Fibroblast of lung (primary cell): ENCODE measurements at regions not wholly inside any gene's neighbourhood (a gene's known extent, or its start where the extent isn't known, plus 50 kb on each side); places are given as distances from the start of the nearest gene placed in this dataset.
"Not testable (repeated sequence)": the region's sequence is repeated elsewhere in the genome, so short reads cannot be mapped to it uniquely, and the experiment has no call there.

ENCODE experiments used
- DNase-seq, 2 donors: peaks; one replicate each; pipeline versions ENCODE4 v3.0.0 to v3.0.0-alpha.2; 2010; ENCODE audit warnings: low read depth in 2 of 2
- H2AFZ ChIP-seq: 2 replicates; pipeline ENCODE4 v1.5.1; 2012; ENCODE audit warnings: low read length, control low read depth, inconsistent platforms
- H3K27ac ChIP-seq: 2 replicates; pipeline ENCODE4 v1.5.1; 2011; ENCODE audit warnings: low read length, control low read depth; ENCODE audit not compliant: insufficient read depth
- H3K27me3 ChIP-seq: 2 replicates; pipeline ENCODE4 v1.5.1; 2011; ENCODE audit warnings: mild to moderate bottlenecking, low read length; ENCODE audit not compliant: control insufficient read depth, insufficient read depth
- H3K36me3 ChIP-seq: 2 replicates; pipeline ENCODE4 v1.5.1; 2011; ENCODE audit warnings: low read length; ENCODE audit not compliant: control insufficient read depth, insufficient read depth
- H3K4me1 ChIP-seq: 2 replicates; pipeline ENCODE4 v1.5.1; 2011; ENCODE audit warnings: low read length; ENCODE audit not compliant: control insufficient read depth, insufficient read depth; ENCODE audit errors: extremely low read depth
- H3K4me2 ChIP-seq: 2 replicates; pipeline ENCODE4 v1.5.1; 2011; ENCODE audit warnings: low read length, control low read depth; ENCODE audit not compliant: insufficient read depth; ENCODE audit errors: extremely low read depth
- H3K4me3 ChIP-seq, 4 experiments: fragments of 200-600 bp in 1 of 4; sonication (generic) in 1 of 4; replicated peaks in 1 of 4; 2 replicates each; pipeline ENCODE4 v1.5.1; 2011 to 2016; ENCODE audit warnings: low read length in 4 of 4, low read depth in 3 of 4, mild to moderate bottlenecking in 3 of 4, control low read depth in 2 of 4, inconsistent platforms in 1 of 4, mixed read lengths in 1 of 4; ENCODE audit not compliant: insufficient read depth in 1 of 4; ENCODE audit errors: control extremely low read depth in 1 of 4
- H3K79me2 ChIP-seq: 2 replicates; pipeline ENCODE4 v1.5.1; 2012; ENCODE audit warnings: mild to moderate bottlenecking, low read length, inconsistent platforms; ENCODE audit not compliant: control insufficient read depth, insufficient read depth
- H3K9ac ChIP-seq: 2 replicates; pipeline ENCODE4 v1.5.1; 2011; ENCODE audit warnings: mild to moderate bottlenecking, low read length, control low read depth; ENCODE audit not compliant: insufficient read depth
- H3K9me3 ChIP-seq: 2 replicates; pipeline ENCODE4 v1.5.1; 2012; ENCODE audit warnings: low read depth, low read length; ENCODE audit not compliant: control insufficient read depth, insufficient read depth
- H4K20me1 ChIP-seq: 2 replicates; pipeline ENCODE4 v1.5.1; 2011; ENCODE audit warnings: low read length; ENCODE audit not compliant: control insufficient read depth, insufficient read depth; ENCODE audit errors: extremely low read depth
- EZH2 ChIP-seq: IDR thresholded peaks from 2 replicates; pipeline ENCODE4 v1.5.1; 2012; ENCODE audit warnings: low read length, control low read depth, mild to moderate bottlenecking; ENCODE audit errors: missing control alignments
- TF ChIP-seq, protein P1 (sequence below), 2 donors: IDR thresholded peaks in 1 of 2; conservative IDR thresholded peaks in 1 of 2; 1 replicate in 1 of 2; 2 replicates in 1 of 2; pipeline ENCODE4 v1.5.1; 2011 to 2012; ENCODE audit warnings: low read length in 2 of 2, control low read depth in 1 of 2, inconsistent platforms in 1 of 2, low read depth in 1 of 2, mild to moderate bottlenecking in 1 of 2

DNA sequence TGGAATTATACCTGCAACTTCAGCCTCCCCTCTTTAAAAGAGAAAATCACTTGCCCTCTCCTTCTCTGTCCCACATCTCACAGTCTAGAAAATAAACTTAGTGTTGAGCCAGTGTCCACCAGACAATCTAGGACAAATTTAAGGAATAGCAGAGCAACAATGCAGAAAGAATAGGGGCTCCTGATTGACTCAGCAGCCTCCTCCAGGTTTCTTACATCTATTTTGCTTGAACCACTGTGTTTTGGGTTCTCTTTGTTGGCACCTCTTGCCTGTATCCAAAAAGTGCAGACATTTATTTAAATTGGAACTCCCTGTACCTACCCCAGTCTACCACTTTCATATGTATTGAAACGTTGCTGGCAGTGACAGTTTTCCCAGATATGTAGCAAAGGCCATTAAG lies 133.7 kb upstream of the HSF2 start:
- Histone ChIP-seq H2AFZ (no peak overlapping the region), H3K36me3 (no peaks in the 10 kb centered on the region), H3K27me3 (no peaks in the 10 kb centered on the region), H3K4me2 (no peak overlapping the region), H4K20me1 (no peaks in the 10 kb centered on the region), H3K4me1 (no peaks in the 10 kb centered on the region), H3K4me3 (no peak overlapping the region), H3K27ac (no peak overlapping the region), H3K79me2 (no peaks in the 10 kb centered on the region), H3K9me3 (no peaks in the 10 kb centered on the region), H3K9ac (no peak overlapping the region)
- no peak for TF ChIP-seq EZH2
- TF ChIP-seq, protein P1, sequence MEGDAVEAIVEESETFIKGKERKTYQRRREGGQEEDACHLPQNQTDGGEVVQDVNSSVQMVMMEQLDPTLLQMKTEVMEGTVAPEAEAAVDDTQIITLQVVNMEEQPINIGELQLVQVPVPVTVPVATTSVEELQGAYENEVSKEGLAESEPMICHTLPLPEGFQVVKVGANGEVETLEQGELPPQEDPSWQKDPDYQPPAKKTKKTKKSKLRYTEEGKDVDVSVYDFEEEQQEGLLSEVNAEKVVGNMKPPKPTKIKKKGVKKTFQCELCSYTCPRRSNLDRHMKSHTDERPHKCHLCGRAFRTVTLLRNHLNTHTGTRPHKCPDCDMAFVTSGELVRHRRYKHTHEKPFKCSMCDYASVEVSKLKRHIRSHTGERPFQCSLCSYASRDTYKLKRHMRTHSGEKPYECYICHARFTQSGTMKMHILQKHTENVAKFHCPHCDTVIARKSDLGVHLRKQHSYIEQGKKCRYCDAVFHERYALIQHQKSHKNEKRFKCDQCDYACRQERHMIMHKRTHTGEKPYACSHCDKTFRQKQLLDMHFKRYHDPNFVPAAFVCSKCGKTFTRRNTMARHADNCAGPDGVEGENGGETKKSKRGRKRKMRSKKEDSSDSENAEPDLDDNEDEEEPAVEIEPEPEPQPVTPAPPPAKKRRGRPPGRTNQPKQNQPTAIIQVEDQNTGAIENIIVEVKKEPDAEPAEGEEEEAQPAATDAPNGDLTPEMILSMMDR (conservative IDR thresholded peaks at IDR 0.05 in 1 of 2, IDR thresholded peaks at IDR 0.05 in 1 of 2; ENCODE audit: low read depth in 1 of 2, low read length in 2 of 2) = no peak
- no peak for DNase-seq

DNA sequence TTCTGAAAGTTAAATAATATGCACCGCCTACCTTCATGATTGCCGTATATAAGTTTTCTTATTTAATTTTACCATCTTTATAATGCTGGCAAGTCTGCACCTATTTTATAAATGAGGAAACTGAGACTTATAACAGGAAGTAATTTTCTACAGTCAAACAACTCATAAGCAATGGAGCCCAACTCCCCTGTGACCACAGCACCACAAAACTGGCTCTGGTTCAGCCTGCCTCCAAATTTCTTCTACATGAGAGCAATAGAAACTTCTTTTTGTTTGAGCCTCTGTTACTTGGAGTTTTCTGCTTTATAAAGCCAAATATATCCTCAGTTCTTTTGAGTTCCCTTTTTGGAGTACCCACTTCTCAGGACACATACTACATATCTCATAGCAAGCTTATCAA lies 131.1 kb upstream of the HSF2 start:
- H3K9me3 ChIP-seq = no peaks in the 10 kb centered on the region
- H3K36me3 ChIP-seq = no peaks in the 10 kb centered on the region
- no peak overlapping the region for H3K4me2 ChIP-seq
- no peak overlapping the region for H3K27ac ChIP-seq
- no peak overlapping the region for H3K9ac ChIP-seq
- H3K79me2 ChIP-seq = no peaks in the 10 kb centered on the region
- no peak overlapping the region for H3K4me3 ChIP-seq
- DNase-seq = no peak
- no peaks in the 10 kb centered on the region for H3K4me1 ChIP-seq
- H2AFZ ChIP-seq = no peak overlapping the region
- H4K20me1 ChIP-seq = no peaks in the 10 kb centered on the region
- TF ChIP-seq, protein P1 (conservative IDR thresholded peaks at IDR 0.05 in 1 of 2, IDR thresholded peaks at IDR 0.05 in 1 of 2; ENCODE audit: low read depth in 1 of 2, low read length in 2 of 2) = no peak
- TF ChIP-seq EZH2 = no peak
- no peaks in the 10 kb centered on the region for H3K27me3 ChIP-seq

DNA sequence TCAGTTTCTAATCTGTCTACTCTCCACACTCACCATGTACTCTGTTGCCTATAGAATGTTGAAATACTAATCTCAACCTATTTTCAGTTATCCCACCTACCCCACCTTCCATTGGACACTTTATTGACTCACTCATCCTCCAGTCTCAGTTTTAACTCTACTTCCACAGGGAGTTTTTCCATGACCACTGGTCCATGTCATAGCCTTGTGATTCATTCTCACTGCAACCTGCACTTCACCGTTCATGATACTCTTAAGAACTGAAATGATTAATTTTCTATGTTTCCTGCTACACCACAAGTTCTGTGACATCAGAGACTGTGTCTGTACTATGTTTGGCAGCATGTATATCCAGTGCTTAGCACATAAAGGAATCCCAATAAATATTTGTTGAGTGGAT lies 122.8 kb upstream of the HSF2 start:
- H4K20me1 ChIP-seq = no peaks in the 10 kb centered on the region
- no peak overlapping the region for H2AFZ ChIP-seq
- no peaks in the 10 kb centered on the region for H3K36me3 ChIP-seq
- no peak overlapping the region for H3K4me2 ChIP-seq
- H3K9ac ChIP-seq = no peak overlapping the region
- H3K27ac ChIP-seq = no peak overlapping the region
- H3K9me3 ChIP-seq = no peaks in the 10 kb centered on the region
- no peaks in the 10 kb centered on the region for H3K4me1 ChIP-seq
- H3K4me3 ChIP-seq = no peak overlapping the region
- no peaks in the 10 kb centered on the region for H3K27me3 ChIP-seq
- no peak for DNase-seq
- no peaks in the 10 kb centered on the region for H3K79me2 ChIP-seq
- TF ChIP-seq EZH2 = no peak
- TF ChIP-seq, protein P1 (conservative IDR thresholded peaks at IDR 0.05 in 1 of 2, IDR thresholded peaks at IDR 0.05 in 1 of 2; ENCODE audit: low read depth in 1 of 2, low read length in 2 of 2) = no peak

DNA sequence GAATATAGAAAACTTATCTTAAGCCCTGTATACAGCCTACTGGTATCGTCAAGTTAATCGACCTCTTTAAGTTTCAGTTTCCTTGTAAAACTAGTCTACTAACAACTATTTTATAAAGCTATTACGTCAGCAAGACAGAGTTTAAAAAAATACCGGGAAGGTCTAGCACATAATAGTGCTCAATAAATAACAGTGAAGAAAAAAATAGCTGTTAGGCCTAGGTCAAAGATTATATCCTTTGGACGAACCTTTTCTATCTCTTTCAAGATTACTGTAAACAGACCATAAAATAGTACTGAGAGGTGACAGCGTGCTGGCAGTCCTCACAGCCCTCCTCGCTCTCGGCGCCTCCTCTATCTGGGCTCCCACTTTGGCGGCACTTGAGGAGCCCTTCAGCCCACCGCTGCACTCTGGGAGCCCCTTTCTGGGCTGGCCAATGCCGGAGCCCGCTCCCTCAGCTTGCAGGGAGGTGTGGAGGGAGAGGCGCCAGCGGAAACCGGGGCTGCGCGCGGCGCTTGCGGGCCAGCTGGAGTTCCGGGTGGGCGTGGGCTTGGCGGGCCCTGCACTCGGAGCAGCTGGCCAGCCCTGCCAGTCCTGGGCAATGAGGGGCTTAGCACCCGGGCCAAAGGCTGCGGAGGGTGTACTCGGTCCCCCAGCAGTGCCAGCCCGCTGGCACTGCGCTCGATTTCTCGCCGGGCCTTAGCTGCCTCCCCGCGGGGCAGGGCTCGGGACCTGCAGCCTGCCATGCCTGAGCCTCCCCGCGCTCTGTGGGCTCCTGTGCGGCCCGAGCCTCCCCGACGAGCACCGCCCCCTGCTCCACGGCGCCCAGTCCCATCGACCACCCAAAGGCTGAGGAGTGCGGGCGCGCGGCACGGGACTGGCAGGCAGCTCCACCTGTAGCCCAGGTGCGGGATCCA lies 119.1 kb upstream of the HSF2 start:
- H3K4me3 ChIP-seq, H3K9ac ChIP-seq, H3K79me2 ChIP-seq, H3K36me3 ChIP-seq, H3K27me3 ChIP-seq, H3K27ac ChIP-seq, H3K4me2 ChIP-seq, H2AFZ ChIP-seq, H4K20me1 ChIP-seq, H3K9me3 ChIP-seq, H3K4me1 ChIP-seq, DNase-seq: not testable (repeated sequence)
